PC-3 (cell line): ENCODE measurements at regions not wholly inside any gene's neighbourhood (a gene's known extent, or its start where the extent isn't known, plus 50 kb on each side); places are given as distances from the start of the nearest gene placed in this dataset.

Experiments
- CTCF ChIP-seq: fragments of 300-600 bp; sonication (generic); conservative IDR thresholded peaks from 2 replicates; pipeline ENCODE4 v1.5.1; 2017; ENCODE audit warnings: antibody characterized with exemption, low read depth, mild to moderate bottlenecking, low read length
- EZH2 ChIP-seq: fragments of 300-600 bp; sonication (generic); IDR thresholded peaks from one replicate; pipeline ENCODE4 v1.6.1; 2017; ENCODE audit warnings: antibody characterized with exemption, mild to moderate bottlenecking, low read length; ENCODE audit not compliant: unreplicated experiment
- EZH2phosphoT487 ChIP-seq: fragments of 300-600 bp; sonication (generic); IDR thresholded peaks from 2 replicates; pipeline ENCODE4 v1.6.1; 2018; ENCODE audit warnings: mild to moderate bottlenecking, antibody characterized with exemption, low read length, borderline replicate concordance

- TF ChIP-seq CTCF, result no peak
- no peak for TF ChIP-seq EZH2
- TF ChIP-seq EZH2phosphoT487, result no peak
These were observed 447.7 kb upstream of the CTSO start for GRCh38 chr4:156401371-156401770.
